Breast epithelium (tissue), 3 donors: ENCODE measurements at regions not wholly inside any gene's neighbourhood (a gene's known extent, or its start where the extent isn't known, plus 50 kb on each side); places are given as distances from the start of the nearest gene placed in this dataset.

Experiments
- POLR2AphosphoS5 ChIP-seq, 3 donors: sonication (generic); formaldehyde crosslinking; IDR thresholded peaks; one replicate each; pipeline ENCODE4 v1.6.1; 2017; ENCODE audit warnings: antibody characterized with exemption in 3 of 3
- TF ChIP-seq, protein P1 (sequence below), 3 donors: fragments of 450-650 bp; IDR thresholded peaks; one replicate each; pipeline ENCODE4 v1.5.1; 2016 to 2017; ENCODE audit warnings: antibody characterized with exemption in 3 of 3, mild to moderate bottlenecking in 3 of 3, moderate library complexity in 3 of 3

DNA sequence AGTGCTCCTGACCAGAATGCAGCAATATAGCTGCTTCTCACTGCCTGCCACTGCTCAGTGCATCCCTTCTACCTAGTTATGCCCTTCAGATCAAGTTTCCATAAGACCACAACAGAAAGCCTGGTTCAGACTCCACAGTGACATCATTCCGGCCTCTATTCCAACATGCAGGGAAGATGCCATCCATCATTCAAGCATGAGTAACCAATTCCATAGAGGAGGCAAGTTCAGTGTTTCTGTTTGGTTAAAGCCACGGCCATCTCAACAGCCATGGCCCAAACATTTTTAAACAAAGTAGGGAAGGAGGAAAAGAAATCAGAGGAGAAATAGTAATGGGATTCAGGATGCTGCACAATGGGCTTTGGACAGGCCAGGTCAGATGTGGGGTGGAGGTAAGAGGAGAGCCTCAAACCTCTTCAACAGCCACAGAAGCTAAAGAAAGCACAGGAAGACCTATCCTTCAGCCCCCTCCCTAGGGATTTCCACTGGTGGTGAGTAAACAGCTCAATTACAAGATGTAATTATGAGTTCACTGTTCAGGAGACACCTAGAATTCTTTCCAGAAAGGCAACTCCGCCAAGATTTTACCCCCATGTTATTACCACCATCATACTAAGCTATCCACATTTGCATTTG lies 484.9 kb downstream of the SETD4 start:
- TF ChIP-seq, protein P1, sequence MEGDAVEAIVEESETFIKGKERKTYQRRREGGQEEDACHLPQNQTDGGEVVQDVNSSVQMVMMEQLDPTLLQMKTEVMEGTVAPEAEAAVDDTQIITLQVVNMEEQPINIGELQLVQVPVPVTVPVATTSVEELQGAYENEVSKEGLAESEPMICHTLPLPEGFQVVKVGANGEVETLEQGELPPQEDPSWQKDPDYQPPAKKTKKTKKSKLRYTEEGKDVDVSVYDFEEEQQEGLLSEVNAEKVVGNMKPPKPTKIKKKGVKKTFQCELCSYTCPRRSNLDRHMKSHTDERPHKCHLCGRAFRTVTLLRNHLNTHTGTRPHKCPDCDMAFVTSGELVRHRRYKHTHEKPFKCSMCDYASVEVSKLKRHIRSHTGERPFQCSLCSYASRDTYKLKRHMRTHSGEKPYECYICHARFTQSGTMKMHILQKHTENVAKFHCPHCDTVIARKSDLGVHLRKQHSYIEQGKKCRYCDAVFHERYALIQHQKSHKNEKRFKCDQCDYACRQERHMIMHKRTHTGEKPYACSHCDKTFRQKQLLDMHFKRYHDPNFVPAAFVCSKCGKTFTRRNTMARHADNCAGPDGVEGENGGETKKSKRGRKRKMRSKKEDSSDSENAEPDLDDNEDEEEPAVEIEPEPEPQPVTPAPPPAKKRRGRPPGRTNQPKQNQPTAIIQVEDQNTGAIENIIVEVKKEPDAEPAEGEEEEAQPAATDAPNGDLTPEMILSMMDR (IDR thresholded peaks at IDR 0.05): no peak
- TF ChIP-seq POLR2AphosphoS5 (IDR thresholded peaks at IDR 0.05): no peak
